HCT116 (cell line): ENCODE measurements at regions not wholly inside any gene's neighbourhood (a gene's known extent, or its start where the extent isn't known, plus 50 kb on each side); places are given as distances from the start of the nearest gene placed in this dataset.

ENCODE experiments used
- ATAC-seq: fragments of 200-7000 bp; cut with Tn5 transposase; 2 replicates; pipeline ENCODE4 v1.9.1; 2020; ENCODE audit warnings: mild to moderate bottlenecking, moderate library complexity
- BruUV-seq: library from RNA; stranded (reverse); fragments of 400-500 nt; replicated peaks from 2 replicates; lab custom pipeline; 2021; lab: Mats Ljungman, UMichigan
- CTCF ChIA-PET: fragments of 300-600 bp; sonication (Branson Sonifier 250); formaldehyde crosslinking; loops from one replicate; lab custom pipeline; 2021; ENCODE audit warnings: antibody characterized with exemption; lab: Charles Lee
- POLR2A ChIA-PET: fragments of 300-600, 350-600 bp; sonication (Branson Sonifier 250); formaldehyde crosslinking; loops from one replicate; lab custom pipeline; 2021; ENCODE audit warnings: antibody characterized with exemption; lab: Charles Lee
- RAD21 ChIA-PET, 2 experiments: fragments of 300-600 bp; sonication (Branson Sonifier 250); formaldehyde crosslinking; loops; one replicate each; lab custom pipeline; 2023; ENCODE audit warnings: low total read pairs in 2 of 2; ENCODE audit not compliant: uncharacterized antibody in 2 of 2, unreplicated experiment in 2 of 2, low non-redundant PET in 1 of 2; lab: Charles Lee
- DNase-seq: peaks from one replicate; pipeline ENCODE4 v3.0.0-alpha.2; 2010; ENCODE audit warnings: low read depth, low spot score
- H2AFZ ChIP-seq: fragments of 200-600 bp; shearing (Covaris generic), sonication (generic); 2 replicates; pipeline ENCODE4 v1.6.1; 2017; ENCODE audit warnings: low read depth, mixed run types, mixed read lengths, antibody characterized with exemption, low read length; ENCODE audit not compliant: poor library complexity, severe bottlenecking
- H3K27ac ChIP-seq: 2 replicates; pipeline ENCODE4 v1.5.1; 2012; ENCODE audit warnings: low read depth, low read length
- H3K27me3 ChIP-seq: fragments of 200-600 bp; sonication (generic); 2 replicates; pipeline ENCODE4 v1.6.1; 2016; ENCODE audit warnings: mixed run types, low read length, mixed read lengths; ENCODE audit not compliant: insufficient read depth
- H3K36me3 ChIP-seq, 2 experiments: fragments of 200-500 bp in 1 of 2; fragments of 200-600 bp in 1 of 2; sonication (Bioruptor generic) in 1 of 2; sonication (generic) in 1 of 2; 2 replicates each; pipeline versions ENCODE4 v1.5.1 to v1.6.1; 2014 to 2016; ENCODE audit warnings: low read length in 2 of 2, inconsistent platforms in 1 of 2, mixed read lengths in 1 of 2, mixed run types in 1 of 2; ENCODE audit not compliant: insufficient read depth in 2 of 2, control insufficient read depth in 1 of 2
- H3K4me1 ChIP-seq, 2 experiments: fragments of 200-600 bp in 1 of 2; sonication (generic) in 1 of 2; 2 replicates each; pipeline versions ENCODE4 v1.5.1 to v1.6.1; 2012 to 2017; ENCODE audit warnings: low read length in 2 of 2, inconsistent platforms in 1 of 2, mild to moderate bottlenecking in 1 of 2, mixed read lengths in 1 of 2, mixed run types in 1 of 2, moderate library complexity in 1 of 2; ENCODE audit not compliant: insufficient read depth in 2 of 2, control insufficient read depth in 1 of 2
- H3K4me2 ChIP-seq: fragments of 200-600 bp; sonication (generic); 2 replicates; pipeline ENCODE4 v1.6.1; 2017; ENCODE audit warnings: mixed run types, low read length, mixed read lengths
- H3K4me3 ChIP-seq, 2 experiments: fragments of 200-600 bp in 1 of 2; sonication (generic) in 1 of 2; replicated peaks in 1 of 2; 2 replicates each; pipeline ENCODE4 v1.5.1; 2011 to 2016; ENCODE audit warnings: low read length in 2 of 2, control low read depth in 1 of 2, low read depth in 1 of 2, mild to moderate bottlenecking in 1 of 2, mixed read lengths in 1 of 2, mixed run types in 1 of 2
- H3K79me2 ChIP-seq: fragments of 200-600 bp; sonication (generic); 2 replicates; pipeline ENCODE4 v1.6.1; 2017; ENCODE audit warnings: mild to moderate bottlenecking, mixed run types, low read length, moderate library complexity, mixed read lengths; ENCODE audit not compliant: insufficient read depth
- H3K9ac ChIP-seq: fragments of 200-600 bp; sonication (generic); 2 replicates; pipeline ENCODE4 v1.6.1; 2016; ENCODE audit warnings: low read length, mixed read lengths
- H3K9me2 ChIP-seq: fragments of 200-600 bp; sonication (generic), shearing (Covaris generic); 2 replicates; pipeline ENCODE4 v1.6.1; 2017; ENCODE audit warnings: mixed run types, mild to moderate bottlenecking, moderate library complexity; ENCODE audit not compliant: insufficient read depth
- H3K9me3 ChIP-seq, 2 experiments: fragments of 200-500 bp in 1 of 2; fragments of 200-600 bp in 1 of 2; sonication (Bioruptor generic) in 1 of 2; sonication (generic) in 1 of 2; 2 replicates each; pipeline ENCODE4 v1.6.1; 2014 to 2017; ENCODE audit warnings: low read length in 2 of 2, mixed read lengths in 2 of 2, inconsistent platforms in 1 of 2, low read depth in 1 of 2, mild to moderate bottlenecking in 1 of 2, mixed run types in 1 of 2, moderate library complexity in 1 of 2; ENCODE audit not compliant: control insufficient read depth in 1 of 2, insufficient read depth in 1 of 2
- H4K20me1 ChIP-seq: fragments of 200-600 bp; sonication (generic), shearing (Covaris generic); 2 replicates; pipeline ENCODE4 v1.6.1; 2017; ENCODE audit warnings: mixed run types, mild to moderate bottlenecking, moderate library complexity; ENCODE audit not compliant: insufficient read depth
- CBX3 ChIP-seq: IDR thresholded peaks from 2 replicates; pipeline ENCODE4 v1.6.1; 2012; ENCODE audit warnings: low read depth
- CEBPB ChIP-seq: IDR thresholded peaks from 2 replicates; pipeline ENCODE4 v1.6.1; 2012; ENCODE audit warnings: low read depth
- CTCF ChIP-seq, 3 experiments: fragments of 200-600 bp in 1 of 3; sonication (generic) in 1 of 3; IDR thresholded peaks in 2 of 3; conservative IDR thresholded peaks in 1 of 3; 2 replicates each; pipeline ENCODE4 v1.5.1; 2012 to 2017; ENCODE audit warnings: low read depth in 2 of 3, low read length in 2 of 3, antibody characterized with exemption in 1 of 3, borderline replicate concordance in 1 of 3, control low read depth in 1 of 3, mild to moderate bottlenecking in 1 of 3, mixed read lengths in 1 of 3, mixed run types in 1 of 3, moderate library complexity in 1 of 3; ENCODE audit not compliant: insufficient read depth in 1 of 3
- EZH2 ChIP-seq: fragments of 200-600 bp; sonication (generic); IDR thresholded peaks from 2 replicates; pipeline ENCODE4 v1.6.1; 2017; ENCODE audit warnings: antibody characterized with exemption, mixed run types
- JUND ChIP-seq: IDR thresholded peaks from 2 replicates; pipeline ENCODE4 v1.6.1; 2012
- POLR2AphosphoS5 ChIP-seq: IDR thresholded peaks from 2 replicates; pipeline ENCODE4 v1.6.1; 2011; ENCODE audit warnings: mild to moderate bottlenecking, low read depth, low read length, moderate library complexity
- SIN3A ChIP-seq: IDR thresholded peaks from 2 replicates; pipeline ENCODE4 v1.6.1; 2012; ENCODE audit warnings: low read depth
- TCF7L2 ChIP-seq: IDR thresholded peaks from 2 replicates; pipeline ENCODE4 v1.7.0; 2011; ENCODE audit warnings: borderline replicate concordance, inconsistent platforms; ENCODE audit not compliant: insufficient read depth, insufficient read length; ENCODE audit errors: extremely low read depth
- YY1 ChIP-seq: IDR thresholded peaks from 2 replicates; pipeline ENCODE4 v1.6.1; 2011; ENCODE audit warnings: low read length, low read depth, moderate library complexity, mild to moderate bottlenecking; ENCODE audit not compliant: insufficient replicate concordance; ENCODE audit errors: extremely low read depth
- ZNF274 ChIP-seq: fragments of 200-500 bp; sonication (Bioruptor generic); IDR thresholded peaks from 2 replicates; pipeline ENCODE4 v1.6.1; 2014; ENCODE audit warnings: mild to moderate bottlenecking, low read depth, low read length, inconsistent platforms
- intact Hi-C: fragments of 100-400 bp; cut with micrococcal nuclease; formaldehyde crosslinking; loops from 2 replicates; pipeline ENCODE4 v1.10.0; 2022
- TF ChIP-seq, protein P1 (sequence below): IDR thresholded peaks from 2 replicates; pipeline ENCODE4 v1.6.1; 2012
- TF ChIP-seq, protein P2 (sequence below): IDR thresholded peaks from 2 replicates; pipeline ENCODE4 v1.6.1; 2011; ENCODE audit warnings: mild to moderate bottlenecking, low read length, moderate library complexity; ENCODE audit not compliant: insufficient replicate concordance; ENCODE audit errors: extremely low read depth
- TF ChIP-seq, protein P3 (sequence below): IDR thresholded peaks from 2 replicates; pipeline ENCODE4 v1.6.1; 2012

GRCh38 chr21:17438635-17439034, 74.2 kb upstream of the CXADR start:
- Histone ChIP-seq H3K9ac (no peak overlapping the region), H3K27ac (no peak overlapping the region), H3K79me2 (no peaks in the 10 kb centered on the region), H2AFZ (no peak overlapping the region), H3K9me2 (no peaks in the 10 kb centered on the region), H3K27me3 (peaks cover 10% of the 10 kb centered on the region; the same call in 1 of the 2 replicates), H3K4me1 (0 out of 4 replicates have a peak, but pooled peaks cover 0 to 2% of the 10 kb centered on the region in 2 experiments), H3K4me3 (no peak overlapping the region), H4K20me1 (no peaks in the 10 kb centered on the region), H3K36me3 (no peaks in the 10 kb centered on the region), H3K4me2 (no peak overlapping the region), H3K9me3 (no peaks in the 10 kb centered on the region)
- BruUV-seq: no TSS peak
- ChIA-PET RAD21 (no interaction called here), POLR2A (no interaction called here), CTCF (no interaction called here)
- DNase-seq (no peak), ATAC-seq (no peak)
- TF ChIP-seq SIN3A (no peak), TCF7L2 (no peak)
- intact Hi-C loops: no loop called here

DNA sequence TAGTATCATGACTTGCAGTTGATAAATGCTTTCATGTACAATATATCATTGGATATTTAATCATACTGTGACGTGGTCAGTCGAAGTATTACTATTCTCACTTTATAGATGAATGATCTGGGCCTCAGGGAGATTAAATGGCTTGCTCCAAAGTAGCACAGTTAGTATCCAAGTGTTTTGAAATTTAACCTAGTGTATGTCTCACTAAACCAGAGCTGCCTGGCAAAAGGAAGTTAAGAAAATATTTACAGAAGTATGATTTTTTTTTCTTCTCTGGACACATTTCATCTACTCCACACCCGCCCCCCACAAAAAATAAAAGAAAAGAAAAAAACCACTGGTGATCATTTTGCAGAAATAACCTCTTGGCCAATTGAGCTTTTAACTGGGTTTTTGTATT, 71.9 kb upstream of the CXADR start:
- no peak overlapping the region for H3K4me2 ChIP-seq
- ChIA-PET POLR2A (no interaction called here), RAD21 (interaction anchor here in 1 of 2 experiments (0.6 kb wide), 1 partner anchor 87 kb away, joined by 3 read pairs; no protein-coding TSS in a partner anchor), CTCF (no interaction called here)
- H3K27me3 ChIP-seq: peaks cover 10% of the 10 kb centered on the region; the same call in 1 of the 2 replicates
- no peaks in the 10 kb centered on the region for H4K20me1 ChIP-seq
- H3K9me2 ChIP-seq: no peaks in the 10 kb centered on the region
- no peak for ATAC-seq
- H3K4me1 ChIP-seq: 0 out of 4 replicates have a peak, but pooled peaks cover 0 to 2% of the 10 kb centered on the region in 2 experiments
- H3K9me3 ChIP-seq: no peaks in the 10 kb centered on the region
- intact Hi-C loops: no loop called here
- no peaks in the 10 kb centered on the region for H3K79me2 ChIP-seq
- no peak overlapping the region for H3K27ac ChIP-seq
- no peak overlapping the region for H2AFZ ChIP-seq
- TF ChIP-seq CTCF (IDR thresholded peaks at IDR 0.05 in 2 of 3, conservative IDR thresholded peaks at IDR 0.05 in 1 of 3; ENCODE audit: borderline replicate concordance in 1 of 3, insufficient read depth in 1 of 3, low read depth in 2 of 3, low read length in 2 of 3) (no peak), ZNF274 (no peak), CEBPB (no peak), YY1 (no peak), JUND (no peak), POLR2AphosphoS5 (no peak), CBX3 (no peak), TCF7L2 (no peak), EZH2 (no peak)
- TF ChIP-seq, protein P1, sequence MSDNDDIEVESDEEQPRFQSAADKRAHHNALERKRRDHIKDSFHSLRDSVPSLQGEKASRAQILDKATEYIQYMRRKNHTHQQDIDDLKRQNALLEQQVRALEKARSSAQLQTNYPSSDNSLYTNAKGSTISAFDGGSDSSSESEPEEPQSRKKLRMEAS: no peak
- TF ChIP-seq, protein P2, sequence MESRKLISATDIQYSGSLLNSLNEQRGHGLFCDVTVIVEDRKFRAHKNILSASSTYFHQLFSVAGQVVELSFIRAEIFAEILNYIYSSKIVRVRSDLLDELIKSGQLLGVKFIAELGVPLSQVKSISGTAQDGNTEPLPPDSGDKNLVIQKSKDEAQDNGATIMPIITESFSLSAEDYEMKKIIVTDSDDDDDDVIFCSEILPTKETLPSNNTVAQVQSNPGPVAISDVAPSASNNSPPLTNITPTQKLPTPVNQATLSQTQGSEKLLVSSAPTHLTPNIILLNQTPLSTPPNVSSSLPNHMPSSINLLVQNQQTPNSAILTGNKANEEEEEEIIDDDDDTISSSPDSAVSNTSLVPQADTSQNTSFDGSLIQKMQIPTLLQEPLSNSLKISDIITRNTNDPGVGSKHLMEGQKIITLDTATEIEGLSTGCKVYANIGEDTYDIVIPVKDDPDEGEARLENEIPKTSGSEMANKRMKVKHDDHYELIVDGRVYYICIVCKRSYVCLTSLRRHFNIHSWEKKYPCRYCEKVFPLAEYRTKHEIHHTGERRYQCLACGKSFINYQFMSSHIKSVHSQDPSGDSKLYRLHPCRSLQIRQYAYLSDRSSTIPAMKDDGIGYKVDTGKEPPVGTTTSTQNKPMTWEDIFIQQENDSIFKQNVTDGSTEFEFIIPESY: no peak
- TF ChIP-seq, protein P3, sequence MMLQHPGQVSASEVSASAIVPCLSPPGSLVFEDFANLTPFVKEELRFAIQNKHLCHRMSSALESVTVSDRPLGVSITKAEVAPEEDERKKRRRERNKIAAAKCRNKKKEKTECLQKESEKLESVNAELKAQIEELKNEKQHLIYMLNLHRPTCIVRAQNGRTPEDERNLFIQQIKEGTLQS: no peak
- TF ChIP-seq, all 23 proteins: peak for 0
- no TSS peak for BruUV-seq
- no peak for DNase-seq
- no peak overlapping the region for H3K9ac ChIP-seq
- H3K4me3 ChIP-seq: no peak overlapping the region
- H3K36me3 ChIP-seq: no peaks in the 10 kb centered on the region
